AG08395 (cell line): ENCODE measurements at regions not wholly inside any gene's neighbourhood (a gene's known extent, or its start where the extent isn't known, plus 50 kb on each side); places are given as distances from the start of the nearest gene placed in this dataset.
A peak's percentile ranks its signal among the peaks of the same experiment; 100 is the strongest.

Source experiments
- DNase-seq: peaks from one replicate; pipeline ENCODE4 v3.0.0; 2012; ENCODE audit warnings: mixed read lengths, low spot score

DNA sequence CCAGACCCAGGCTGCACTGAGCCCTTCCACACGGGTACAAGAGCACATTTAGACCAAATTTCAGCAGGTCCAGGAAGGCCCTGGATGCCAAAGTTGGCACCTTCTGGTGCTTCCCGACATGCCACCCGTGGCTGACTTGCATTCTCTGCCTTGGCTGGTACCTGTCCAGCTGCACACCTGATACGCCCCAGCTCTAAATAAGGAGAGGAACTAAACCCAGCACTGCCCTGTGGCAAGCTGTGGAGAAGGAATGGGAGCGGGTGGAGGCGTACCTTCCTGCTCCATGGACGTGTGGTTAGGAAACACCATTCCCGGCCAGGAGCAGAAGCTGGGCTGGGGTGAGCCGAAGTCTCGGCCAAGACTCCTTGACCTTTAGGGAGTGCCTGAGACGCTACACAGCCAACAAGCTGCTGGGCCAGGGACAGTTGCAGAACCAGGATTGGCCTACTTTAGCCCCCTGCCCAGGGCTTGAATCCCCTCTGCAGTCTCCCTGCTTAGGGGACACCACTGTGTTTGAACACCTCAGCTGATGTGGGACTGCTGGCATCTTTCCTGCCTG lies 86.5 kb upstream of the TAF1B start:
- no peak for DNase-seq

DNA sequence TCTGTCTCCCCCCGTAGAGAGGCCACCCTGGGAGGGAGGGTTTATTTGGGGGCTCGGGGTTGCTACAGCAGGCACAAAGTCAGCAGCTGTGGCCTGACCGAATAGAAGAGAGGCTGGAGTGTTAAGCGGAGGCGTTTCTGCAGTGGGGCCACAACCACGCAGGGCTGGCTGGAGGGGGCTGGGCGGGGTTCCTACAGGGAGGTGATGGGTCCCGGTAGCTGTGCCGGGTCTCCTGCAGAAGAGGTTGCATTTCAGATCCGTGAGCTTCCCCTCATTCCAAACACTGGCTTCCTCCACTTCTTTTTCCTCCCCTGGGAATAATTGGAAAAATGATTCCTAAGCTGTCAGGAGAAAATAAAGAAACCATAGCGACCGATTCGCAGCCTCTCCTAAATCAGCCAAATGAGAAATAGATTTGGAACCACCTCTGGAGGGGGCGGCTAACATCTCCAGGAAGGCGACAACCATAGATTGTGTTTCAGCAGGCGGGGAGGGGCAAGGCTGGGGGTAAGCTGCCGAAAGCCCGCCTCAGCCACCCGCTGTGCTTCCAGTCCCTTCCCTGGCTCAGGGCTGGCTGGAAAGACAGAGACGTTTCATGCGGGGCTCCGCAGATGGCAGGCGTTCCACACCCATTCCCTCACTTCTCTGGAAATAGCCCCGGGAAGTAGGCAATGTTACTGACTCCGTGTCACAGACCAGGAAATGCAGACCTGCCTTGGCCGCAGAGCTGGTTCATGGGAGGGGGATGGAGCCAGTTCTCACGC lies 85.6 kb upstream of the TAF1B start:
- peak; percentile 54 for DNase-seq

DNA sequence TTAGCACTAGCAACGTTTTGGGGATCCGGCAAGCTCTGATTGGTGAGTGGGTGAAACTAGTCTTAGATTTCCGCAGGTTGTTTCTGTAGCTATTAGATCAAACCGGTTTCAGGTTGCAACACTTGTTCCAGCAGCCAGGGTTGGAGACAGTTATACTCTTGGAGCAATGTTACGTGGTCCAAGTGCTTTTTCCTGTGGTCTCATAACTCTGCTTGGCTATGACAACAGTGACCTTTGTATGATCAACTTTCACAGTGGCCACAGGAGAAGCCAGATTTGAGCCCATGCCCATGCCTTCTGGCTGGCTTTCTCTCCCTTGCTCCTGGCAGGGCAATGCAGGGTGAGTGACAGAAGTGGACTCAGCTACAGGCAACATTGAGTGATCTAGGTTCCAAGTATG lies 84.5 kb upstream of the TAF1B start:
- no peak for DNase-seq

DNA sequence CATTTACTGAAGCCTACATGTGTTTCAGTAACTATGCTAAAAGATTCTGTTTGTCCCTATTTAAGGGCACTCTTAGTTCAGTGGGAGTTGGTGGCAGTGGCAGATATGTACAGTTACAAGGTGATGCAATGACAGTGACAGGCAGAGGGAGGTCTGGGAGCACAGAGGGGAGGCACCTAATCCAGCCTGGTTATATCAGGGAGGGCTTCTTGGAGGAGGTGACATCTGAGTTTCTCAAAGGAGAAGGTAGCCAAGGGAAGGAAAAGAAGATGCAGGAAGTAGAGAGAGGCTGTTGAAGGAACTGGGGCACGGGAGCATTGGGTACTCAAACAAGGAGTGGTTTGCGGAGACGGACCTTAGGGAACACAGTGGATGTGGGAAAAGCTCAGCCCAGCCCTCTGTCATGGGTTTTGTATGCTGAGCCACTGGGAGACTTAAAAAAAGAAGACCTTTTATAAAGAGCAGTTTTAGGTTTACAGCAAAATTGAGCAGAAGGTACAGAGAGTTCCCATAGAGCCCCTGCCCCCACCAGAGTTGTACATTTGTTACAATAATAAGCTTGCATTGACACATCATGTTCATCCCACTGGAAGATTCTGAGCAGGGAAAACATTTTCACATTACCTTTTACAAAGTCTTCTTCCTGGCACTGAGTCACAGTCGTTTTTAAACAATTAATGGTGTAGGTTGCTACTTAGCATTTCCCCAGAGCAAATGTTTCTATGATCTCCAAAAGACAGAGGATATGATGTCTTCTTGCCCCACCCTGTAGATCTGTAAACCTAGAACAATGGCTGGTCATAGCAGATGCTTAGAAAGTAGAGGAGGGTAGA lies 83.0 kb upstream of the TAF1B start:
- no peak for DNase-seq

DNA sequence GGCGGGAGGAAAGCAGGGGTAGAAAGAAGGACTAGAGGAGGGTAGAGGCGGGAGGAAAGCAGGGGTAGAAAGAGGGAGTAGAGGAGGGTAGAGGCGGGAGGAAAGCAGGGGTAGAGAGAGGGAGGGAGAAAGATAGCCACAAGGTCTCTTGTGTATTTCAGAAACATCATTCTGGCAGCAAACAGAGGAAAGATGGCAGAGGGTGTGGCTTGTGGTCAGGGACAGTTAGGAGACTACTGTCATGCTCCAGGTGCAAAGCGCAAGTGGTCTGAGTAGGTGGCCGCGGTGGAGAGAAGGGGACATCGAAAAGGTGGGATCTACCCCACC lies 82.4 kb upstream of the TAF1B start:
- no peak for DNase-seq

DNA sequence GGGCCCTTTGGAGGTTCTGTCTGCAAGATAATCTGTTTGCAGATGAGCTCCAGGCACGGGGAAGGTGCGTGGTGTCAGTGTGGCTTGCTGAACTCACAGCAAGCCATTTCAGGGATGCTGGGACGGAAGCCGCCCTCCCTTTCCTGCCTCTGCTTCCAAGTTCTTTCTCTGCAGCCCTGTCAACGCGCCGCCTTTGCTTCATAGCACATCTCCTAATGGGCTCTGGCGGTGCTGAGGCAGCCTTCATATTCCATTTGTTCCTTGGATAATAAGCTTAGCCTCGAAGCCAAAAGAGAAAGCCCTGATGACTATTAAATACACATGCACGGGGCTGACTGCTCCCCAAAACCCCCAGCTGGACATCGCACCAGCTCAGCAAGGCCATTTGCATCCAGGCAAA lies 81.7 kb upstream of the TAF1B start:
- no peak for DNase-seq

DNA sequence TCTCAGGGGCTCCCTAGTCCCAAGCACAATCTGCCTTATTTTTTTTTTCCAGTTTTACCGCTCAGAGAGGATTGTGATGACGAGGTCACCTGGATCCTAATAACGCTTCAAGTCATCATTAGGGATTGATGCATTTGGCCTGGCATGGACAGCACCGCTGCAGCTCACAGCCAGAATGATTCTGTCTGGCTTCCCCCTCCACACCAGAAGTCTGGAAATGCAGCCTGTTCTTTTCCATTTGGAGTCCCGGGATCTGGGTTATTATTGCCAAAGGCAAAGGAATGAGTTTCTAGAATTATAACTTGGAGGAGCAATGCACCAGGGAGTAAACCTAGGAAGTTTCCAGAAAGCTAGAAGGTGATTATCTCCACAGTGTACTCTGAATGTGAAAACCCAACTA lies 81.1 kb upstream of the TAF1B start:
- no peak for DNase-seq

DNA sequence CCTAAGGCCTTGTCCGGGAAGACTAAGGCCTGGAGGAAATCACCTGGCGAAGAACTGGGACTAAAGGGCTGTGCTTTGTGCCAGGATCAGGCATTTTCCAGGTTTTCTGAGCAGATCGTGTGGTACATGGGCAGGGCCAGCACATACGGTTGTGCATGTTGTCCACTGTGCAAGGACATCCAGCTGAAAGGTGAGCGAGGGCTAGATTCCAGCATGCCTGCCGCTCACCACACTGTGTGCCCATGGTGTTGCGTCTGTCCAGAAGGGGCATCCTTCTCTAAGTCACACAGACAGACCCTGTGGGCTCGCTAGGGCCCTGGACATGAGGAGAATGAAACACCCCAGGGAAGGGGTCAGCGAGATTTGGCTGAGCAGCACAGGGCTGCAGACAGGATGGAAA lies 80.3 kb upstream of the TAF1B start:
- no peak for DNase-seq

DNA sequence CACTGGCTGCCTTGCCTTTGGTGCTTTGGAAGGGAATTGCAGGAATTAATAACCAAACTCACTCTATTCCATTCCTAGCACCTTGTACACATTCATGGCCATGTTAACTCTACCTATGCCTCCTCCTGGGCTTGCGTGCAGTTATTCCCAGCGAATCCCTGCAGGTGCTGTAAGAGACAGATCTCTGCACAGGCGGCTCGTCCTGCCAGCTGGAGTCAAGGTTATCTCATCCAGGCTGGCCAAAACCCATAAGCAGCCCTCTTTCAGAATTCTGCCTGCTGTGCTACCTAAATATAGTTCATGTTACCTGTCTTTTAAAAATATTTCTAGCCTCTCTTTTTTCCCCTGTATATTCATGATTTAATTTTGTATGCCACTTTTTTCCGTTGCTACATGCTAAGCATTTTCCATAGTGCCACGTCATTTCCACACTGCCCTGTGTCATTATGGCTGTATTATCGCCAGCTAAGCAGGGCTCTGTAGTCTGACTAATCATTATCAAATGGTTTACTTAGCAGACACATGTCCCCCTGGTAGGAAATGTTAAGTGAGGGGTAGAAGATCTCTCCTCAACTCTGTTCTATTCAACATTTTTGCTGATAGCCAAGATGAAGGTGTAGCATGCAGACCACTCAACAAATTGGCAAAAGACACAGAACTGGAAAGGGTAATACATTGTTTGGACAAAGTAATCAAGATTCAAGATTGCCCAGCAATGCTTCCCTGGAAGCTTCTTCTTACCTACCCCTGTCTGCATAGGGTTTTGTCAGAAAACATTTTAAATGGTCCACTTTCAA lies 79.7 kb upstream of the TAF1B start:
- DNase-seq, result peak; percentile 33

DNA sequence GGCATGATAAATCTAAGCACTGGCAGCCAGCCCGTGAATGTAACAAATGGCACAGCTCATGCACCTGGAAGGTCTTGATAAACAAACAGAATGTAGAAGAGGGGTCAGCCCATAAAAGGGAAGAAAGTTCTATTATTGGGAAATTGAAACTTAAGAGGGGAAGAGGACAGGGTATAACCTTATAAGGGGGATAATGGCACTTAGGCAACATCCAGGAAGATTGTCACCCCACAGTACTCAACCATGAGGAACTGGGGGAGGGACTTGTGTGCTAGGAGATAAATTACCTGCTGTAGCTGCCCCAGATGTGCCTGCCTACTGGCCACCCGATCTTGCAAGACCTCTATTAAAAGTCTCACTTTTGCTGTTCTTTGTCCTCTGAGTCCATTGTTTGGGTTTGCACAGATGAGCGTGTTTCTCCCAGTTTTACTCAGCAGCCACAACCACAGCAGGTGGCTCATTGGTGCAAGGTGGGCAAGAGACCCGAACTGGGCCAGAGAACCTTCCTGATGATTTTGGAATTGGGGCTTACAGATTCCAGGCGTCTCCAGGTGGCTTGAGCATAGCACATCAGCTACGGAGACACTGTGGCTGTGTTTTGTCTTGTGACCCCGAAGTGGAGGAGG lies 79.0 kb upstream of the TAF1B start:
- DNase-seq, result no peak

DNA sequence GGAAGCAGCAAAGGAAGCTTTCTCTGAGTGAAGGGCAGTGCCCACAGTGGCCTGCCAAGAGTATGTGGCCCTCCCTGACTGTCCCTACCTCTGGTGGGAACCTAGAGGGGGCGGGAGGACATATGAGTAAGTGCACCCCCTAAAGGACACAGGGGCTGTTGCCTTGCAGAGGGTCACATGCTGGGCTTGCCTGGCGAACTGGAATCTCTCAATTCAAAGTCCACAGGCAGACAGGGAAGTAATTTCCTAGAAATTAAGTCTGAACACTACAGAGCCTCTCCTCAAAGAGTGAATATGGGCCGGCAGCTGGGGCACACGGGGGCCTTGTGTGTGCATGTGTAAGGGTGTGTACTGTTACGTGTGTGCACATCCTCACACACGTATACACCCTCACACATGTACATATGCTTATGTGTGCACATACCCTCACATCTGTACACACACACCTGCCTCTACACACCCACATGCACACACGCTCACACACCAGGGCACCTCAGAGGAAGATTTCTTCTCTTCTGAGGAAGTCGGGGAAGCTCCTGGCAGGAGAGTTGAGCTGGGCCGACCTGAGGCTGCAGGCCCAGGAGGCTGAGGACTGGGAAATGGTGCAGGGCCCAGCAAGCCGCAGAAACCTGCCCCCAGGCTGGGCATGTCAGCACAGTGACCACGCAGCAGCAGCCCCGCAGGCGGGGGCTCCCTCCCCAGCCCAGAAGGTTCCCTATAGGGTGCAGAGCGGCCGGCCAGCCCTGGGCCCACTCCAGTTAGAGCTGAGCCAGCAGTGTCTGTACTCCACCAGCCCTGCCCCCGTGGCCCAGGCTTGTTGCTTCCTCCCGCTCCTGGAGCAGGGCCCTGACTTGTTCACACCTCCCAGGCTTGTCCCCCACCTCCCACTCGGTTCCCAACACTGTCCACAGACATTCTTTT lies 77.4 kb upstream of the TAF1B start:
- no peak for DNase-seq

DNA sequence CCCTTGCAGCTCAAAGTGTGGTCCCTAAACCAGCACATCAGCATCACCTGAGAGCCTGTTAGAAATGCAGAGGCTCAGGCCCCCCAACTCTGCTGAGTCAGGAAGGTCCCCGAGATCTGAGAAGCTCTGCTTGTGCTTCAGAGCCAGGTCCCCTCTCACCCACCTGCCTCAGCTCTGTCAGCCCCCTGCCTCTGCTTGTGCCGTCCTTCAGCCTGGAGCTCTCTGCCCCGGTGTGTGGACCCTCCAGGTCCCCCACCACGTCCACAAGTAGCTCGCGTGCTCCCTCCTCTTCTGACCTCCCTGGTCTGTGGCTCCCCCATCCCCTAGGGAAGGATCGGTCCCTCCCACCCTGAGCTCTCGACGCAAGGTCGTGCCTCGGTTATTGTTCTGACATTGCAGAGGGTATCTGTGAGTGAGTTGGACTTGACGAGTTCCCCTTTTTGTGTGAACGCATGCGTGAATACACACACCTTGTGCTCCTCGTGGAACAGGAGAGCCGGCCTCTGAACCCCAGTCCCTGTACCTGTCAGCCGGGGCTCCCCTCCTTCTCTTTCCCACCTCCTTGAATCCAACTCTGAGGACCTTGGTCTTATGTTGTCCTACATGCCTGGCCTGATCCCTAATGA lies 75.5 kb upstream of the TAF1B start:
- DNase-seq, result no peak

DNA sequence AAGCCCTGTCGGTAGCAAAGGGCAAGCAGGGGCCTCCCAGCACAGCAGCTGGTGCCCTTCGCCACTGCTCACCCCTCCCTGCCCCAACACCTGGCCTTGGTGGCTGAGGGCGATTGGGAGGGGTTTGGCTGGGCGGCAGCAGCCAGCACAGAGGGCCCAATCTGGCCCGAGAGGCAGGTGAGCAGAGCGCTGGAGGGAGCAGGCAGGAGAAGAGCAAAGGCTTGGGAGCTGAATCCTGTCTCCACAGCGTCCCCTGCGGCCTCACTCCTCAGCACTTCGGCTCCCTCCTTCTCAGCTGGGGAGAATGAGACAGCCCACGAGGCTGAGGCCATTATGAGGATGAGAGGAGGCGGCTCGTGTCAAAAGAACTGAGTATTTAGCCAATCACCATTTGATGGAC lies 74.9 kb upstream of the TAF1B start:
- no peak for DNase-seq

DNA sequence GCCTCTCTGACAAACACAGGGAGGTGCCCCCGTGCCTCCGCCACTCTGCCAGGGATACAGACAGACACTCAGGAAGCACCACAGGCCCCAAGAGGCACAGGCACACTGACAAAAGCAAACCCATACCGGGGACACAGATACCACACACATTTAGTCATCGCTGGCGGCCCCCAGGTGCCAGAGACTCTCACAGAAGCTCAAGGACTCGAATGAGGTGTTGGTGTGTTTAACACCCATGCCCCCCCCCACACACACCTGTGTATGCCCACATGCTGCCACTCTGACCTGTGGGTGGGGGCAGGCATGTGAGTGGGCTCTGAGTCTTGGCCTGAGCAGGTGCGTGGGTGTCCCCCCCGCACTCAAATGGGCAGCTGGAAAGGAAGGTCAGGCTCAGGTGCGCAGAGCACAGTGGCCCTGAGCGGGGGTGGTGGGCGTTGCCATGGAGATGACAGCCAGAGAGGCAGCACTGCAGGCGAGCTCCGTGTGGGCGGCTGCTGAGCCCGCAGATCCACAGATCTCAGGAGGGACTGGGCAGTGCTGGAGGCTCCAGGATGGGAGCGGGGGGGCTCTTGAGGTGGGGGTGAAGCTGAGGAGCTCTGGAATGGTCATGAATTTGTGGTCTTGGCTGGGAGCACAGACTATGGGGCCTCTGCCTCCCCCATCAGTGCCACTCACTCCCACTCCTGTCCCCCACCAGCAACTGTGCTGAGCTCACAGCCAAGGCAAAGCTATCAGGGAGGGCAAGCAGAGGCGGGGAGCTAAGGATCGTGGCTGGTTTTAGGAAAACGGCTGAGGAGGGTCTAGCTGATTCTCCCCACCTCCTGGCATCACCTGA lies 73.9 kb upstream of the TAF1B start:
- DNase-seq, result no peak

DNA sequence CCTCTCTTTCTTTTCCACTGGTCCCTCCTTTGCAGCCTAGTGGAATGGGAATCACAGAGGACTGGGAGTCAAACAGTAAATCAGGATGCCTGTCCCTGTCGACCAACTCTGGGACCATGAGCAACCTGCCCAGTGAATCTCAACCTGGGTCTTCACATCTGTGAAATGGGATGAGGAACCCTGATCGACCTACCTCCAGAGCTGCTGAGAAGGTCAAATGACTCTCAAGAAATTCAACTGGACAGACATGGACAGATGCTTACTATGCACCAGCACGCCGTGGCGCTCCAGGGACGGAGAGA lies 73.3 kb upstream of the TAF1B start:
- DNase-seq, result no peak

DNA sequence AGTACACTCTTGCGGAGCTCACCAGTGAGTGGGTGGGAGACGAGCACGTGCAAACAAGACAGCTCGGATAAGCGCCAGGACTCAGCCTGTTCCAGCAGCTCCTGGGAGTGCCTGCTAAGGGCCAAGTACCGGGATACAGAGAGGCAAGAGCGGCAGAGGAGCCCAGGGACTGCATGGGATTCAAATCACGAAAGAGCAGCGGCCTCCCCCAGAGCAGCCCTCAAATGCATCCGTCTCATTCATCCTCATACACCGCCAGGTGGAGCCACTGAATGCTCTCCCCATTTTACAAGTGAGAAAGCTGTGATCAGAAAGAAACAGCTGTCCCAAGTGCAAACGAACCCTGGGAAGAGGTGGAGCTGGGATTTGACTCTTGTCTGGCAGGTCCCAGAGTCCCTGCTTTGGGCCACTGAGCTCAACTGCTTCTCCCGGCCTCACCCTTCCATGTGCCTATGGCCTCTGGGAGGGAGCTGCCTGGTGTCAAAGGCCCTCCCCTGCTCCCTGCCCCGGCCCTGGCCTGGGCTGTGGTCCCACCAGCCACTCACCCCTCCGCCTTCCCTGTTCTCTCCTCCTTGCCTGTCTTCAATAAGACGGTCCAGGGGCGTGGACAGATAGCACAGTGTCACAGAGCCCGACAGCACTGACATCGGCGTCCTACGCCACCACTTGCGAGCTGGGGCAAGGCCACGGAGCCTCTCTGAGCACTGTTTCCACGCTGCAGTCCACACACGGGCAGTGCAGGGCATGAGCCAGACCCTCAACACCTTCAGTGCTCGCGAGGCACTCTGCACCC lies 72.8 kb upstream of the TAF1B start:
- peak; percentile 77 for DNase-seq

DNA sequence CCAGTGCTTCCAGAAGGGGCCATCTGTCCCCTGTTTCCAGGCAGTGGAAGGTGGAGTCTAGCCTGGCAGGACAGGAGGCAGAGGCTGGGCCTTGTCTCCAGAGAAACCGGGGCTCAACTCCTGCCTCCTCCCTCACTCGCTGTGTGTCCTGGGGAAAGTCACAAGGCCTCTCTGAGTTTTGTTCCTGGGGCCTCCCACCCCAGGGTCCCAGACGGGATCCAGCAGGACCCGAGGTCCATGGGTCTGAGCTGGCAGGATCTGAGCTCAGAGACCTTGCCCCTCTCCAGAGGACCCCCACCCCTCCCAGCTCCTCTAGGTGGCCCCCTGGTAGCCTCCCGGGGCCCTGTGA lies 72.2 kb upstream of the TAF1B start:
- DNase-seq, result no peak

DNA sequence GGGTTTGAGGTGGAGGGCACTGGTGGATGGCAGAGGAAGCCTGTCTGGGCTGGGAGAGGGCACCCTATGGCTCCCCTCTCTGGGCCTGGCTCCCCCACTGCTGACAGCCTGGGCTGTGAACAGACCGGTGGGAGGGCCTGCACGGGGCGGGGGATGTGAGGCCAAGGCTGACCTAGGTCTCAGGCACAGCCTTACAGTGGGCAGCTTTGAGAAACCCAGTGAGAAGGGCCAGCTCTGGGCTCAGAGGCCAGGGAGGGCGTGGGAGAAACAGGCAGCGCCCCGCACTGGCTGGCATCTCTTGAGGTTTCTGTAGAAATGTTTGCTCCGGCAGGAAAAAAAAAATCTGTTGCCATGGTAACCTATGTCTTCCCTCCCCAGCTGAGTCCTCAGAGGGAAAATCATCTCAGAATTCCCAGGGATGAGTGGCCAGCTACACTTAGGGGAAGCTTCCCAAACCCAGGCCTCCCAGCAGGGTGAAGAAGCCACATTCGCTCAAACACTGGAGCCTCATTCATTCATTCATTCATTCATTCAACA lies 71.7 kb upstream of the TAF1B start:
- DNase-seq, result peak; percentile 96
